OCI-M1 (cell line): ENCODE measurements at regions not wholly inside any gene's neighbourhood (a gene's known extent, or its start where the extent isn't known, plus 50 kb on each side); places are given as distances from the start of the nearest gene placed in this dataset.
"Not testable (repeated sequence)": the region's sequence is repeated elsewhere in the genome, so short reads cannot be mapped to it uniquely, and the experiment has no call there.

Experiments used
- DNase-seq: peaks from one replicate; lab custom pipeline; 2025; lab: John Stamatoyannopoulos, UW

GRCh38 chr18:78271790-78272189 is 707.8 kb upstream of the SALL3 start:
- DNase-seq, result no peak

- no peak for DNase-seq
Observed at GRCh38 chr18:78273876-78274275, 705.7 kb upstream of the SALL3 start.

GRCh38 chr18:78283425-78283824 is 696.2 kb upstream of the SALL3 start:
- DNase-seq, result not testable (repeated sequence)

GRCh38 chr18:78292618-78293380 is 686.8 kb upstream of the SALL3 start:
- DNase-seq, result no peak

- no peak for DNase-seq
Observed at GRCh38 chr18:78293540-78293939, 686.1 kb upstream of the SALL3 start.

- DNase-seq, result no peak
Observed at GRCh38 chr18:78293940-78294541, 685.6 kb upstream of the SALL3 start.

GRCh38 chr18:78295262-78295661 is 684.4 kb upstream of the SALL3 start:
- no peak for DNase-seq

- no peak for DNase-seq
Observed at GRCh38 chr18:78296166-78296565, 683.5 kb upstream of the SALL3 start.

- DNase-seq, result no peak
Observed at GRCh38 chr18:78297048-78297447, 682.6 kb upstream of the SALL3 start.

- no peak for DNase-seq
Observed at GRCh38 chr18:78303519-78304191, 676.0 kb upstream of the SALL3 start.

GRCh38 chr18:78304192-78305164 is 675.1 kb upstream of the SALL3 start:
- no peak for DNase-seq

- no peak for DNase-seq
Observed at GRCh38 chr18:78305789-78306188, 673.8 kb upstream of the SALL3 start.

- no peak for DNase-seq
Observed at GRCh38 chr18:78309307-78309706, 670.3 kb upstream of the SALL3 start.

- DNase-seq, result no peak
Observed at GRCh38 chr18:78309924-78310323, 669.7 kb upstream of the SALL3 start.

GRCh38 chr18:78319264-78319663 is 660.4 kb upstream of the SALL3 start:
- DNase-seq, result no peak

- DNase-seq, result peak; percentile 12
Observed at GRCh38 chr18:78319961-78320360, 659.7 kb upstream of the SALL3 start.

GRCh38 chr18:78321402-78321801 is 658.2 kb upstream of the SALL3 start:
- no peak for DNase-seq

GRCh38 chr18:78323453-78324197 is 656.0 kb upstream of the SALL3 start:
- DNase-seq, result no peak

- DNase-seq, result no peak
Observed at GRCh38 chr18:78327643-78328042, 652.0 kb upstream of the SALL3 start.

- no peak for DNase-seq
Observed at GRCh38 chr18:78330766-78331165, 648.9 kb upstream of the SALL3 start.

GRCh38 chr18:78352910-78353309 is 626.7 kb upstream of the SALL3 start:
- DNase-seq, result no peak
